HEK293T (cell line): ENCODE measurements at regions not wholly inside any gene's neighbourhood (a gene's known extent, or its start where the extent isn't known, plus 50 kb on each side); places are given as distances from the start of the nearest gene placed in this dataset.

ENCODE experiments used
- ARNT ChIP-seq: fragments of 450-650 bp; IDR thresholded peaks from 2 replicates; pipeline ENCODE4 v1.6.1; 2017; ENCODE audit warnings: mild to moderate bottlenecking
- BHLHE40 ChIP-seq: fragments of 450-650 bp; IDR thresholded peaks from 2 replicates; pipeline ENCODE4 v1.6.1; 2016; ENCODE audit warnings: mild to moderate bottlenecking, moderate library complexity, borderline replicate concordance
- ELF4 ChIP-seq: fragments of 450-650 bp; IDR thresholded peaks from 2 replicates; pipeline ENCODE4 v1.6.1; 2017; ENCODE audit warnings: antibody characterized with exemption
- FOXA1 ChIP-seq: fragments of 450-650 bp; IDR thresholded peaks from 2 replicates; pipeline ENCODE4 v1.6.1; 2016; ENCODE audit warnings: mild to moderate bottlenecking
- FOXK2 ChIP-seq: fragments of 450-650 bp; IDR thresholded peaks from 2 replicates; pipeline ENCODE4 v1.6.1; 2016; ENCODE audit warnings: mild to moderate bottlenecking
- FOXM1 ChIP-seq: fragments of 450-650 bp; IDR thresholded peaks from 2 replicates; pipeline ENCODE4 v1.6.1; 2017; ENCODE audit warnings: mild to moderate bottlenecking, borderline replicate concordance
- SP1 ChIP-seq: fragments of 450-650 bp; IDR thresholded peaks from 2 replicates; pipeline ENCODE4 v1.6.1; 2017
- SUZ12 ChIP-seq: fragments of 450-650 bp; IDR thresholded peaks from 2 replicates; pipeline ENCODE4 v1.6.1; 2016; ENCODE audit warnings: mild to moderate bottlenecking
- TARDBP ChIP-seq: fragments of 450-650 bp; IDR thresholded peaks from 2 replicates; pipeline ENCODE4 v1.6.1; 2016

DNA sequence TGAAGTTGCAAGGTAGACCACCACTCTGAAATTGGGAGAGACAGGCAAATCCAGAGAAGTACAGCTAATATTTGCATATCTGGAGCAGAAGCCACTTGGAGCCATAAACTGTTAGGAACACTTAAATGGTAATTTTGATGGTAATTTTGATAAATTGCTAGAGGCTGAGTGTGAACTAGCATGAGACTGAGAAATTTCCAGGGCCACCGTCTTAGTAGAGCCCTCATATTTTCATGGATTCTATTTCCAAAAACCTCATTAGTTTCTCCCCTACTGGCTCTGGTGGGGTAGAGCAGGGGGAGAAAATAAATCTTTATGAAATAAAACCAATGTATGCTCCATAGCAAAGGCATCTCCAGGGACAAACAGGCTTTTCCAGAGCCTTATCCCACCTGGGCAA, 429.4 kb upstream of the DIPK2B start:
- TF ChIP-seq ARNT, result no peak
- no peak for TF ChIP-seq SUZ12
- no peak for TF ChIP-seq SP1
- TF ChIP-seq ELF4, result no peak
- TF ChIP-seq FOXK2, result no peak
- TF ChIP-seq BHLHE40, result no peak
- TF ChIP-seq FOXA1, result no peak
- TF ChIP-seq TARDBP, result no peak
- no peak for TF ChIP-seq FOXM1
